ENCODE measurements at regions not wholly inside any gene's neighbourhood (a gene's known extent, or its start where the extent isn't known, plus 50 kb on each side); places are given as distances from the start of the nearest gene placed in this dataset.

DNA sequence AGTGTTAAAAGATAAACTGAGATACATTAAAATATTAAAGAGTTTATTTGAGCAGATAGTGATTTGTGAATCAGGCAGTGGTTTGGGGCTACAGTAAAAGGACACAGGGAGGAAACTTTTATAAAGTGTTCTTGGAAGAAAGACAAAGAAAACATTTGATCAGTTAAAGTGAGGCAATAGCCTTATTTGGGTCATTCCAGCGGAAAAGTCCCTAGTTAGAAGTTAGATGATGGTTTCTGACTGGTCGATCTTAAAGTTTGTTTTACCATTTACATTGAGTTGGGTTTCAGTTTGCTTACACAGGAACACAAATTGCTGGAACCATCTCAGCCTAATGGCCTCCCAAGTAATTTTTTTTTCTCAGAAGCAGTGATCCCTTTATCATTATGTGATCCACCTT is 69.7 kb downstream of the PPP1R2C start:
- ATAC-seq (peak; percentile 19), DNase-seq (no peak)
- H3K27me3 ChIP-seq: no peaks in the 10 kb centered on the region
- H3K9me3 ChIP-seq: no peaks in the 10 kb centered on the region
- H3K4me3 ChIP-seq: no peak overlapping the region
- intact Hi-C loops (cut with DNase I): no loop called here
- H3K27ac ChIP-seq: no peak overlapping the region
- H3K4me1 ChIP-seq: no peaks in the 10 kb centered on the region
- TF ChIP-seq CTCF (IDR thresholded peaks at IDR 0.05): no peak
- no peaks in the 10 kb centered on the region for H3K36me3 ChIP-seq

DNA sequence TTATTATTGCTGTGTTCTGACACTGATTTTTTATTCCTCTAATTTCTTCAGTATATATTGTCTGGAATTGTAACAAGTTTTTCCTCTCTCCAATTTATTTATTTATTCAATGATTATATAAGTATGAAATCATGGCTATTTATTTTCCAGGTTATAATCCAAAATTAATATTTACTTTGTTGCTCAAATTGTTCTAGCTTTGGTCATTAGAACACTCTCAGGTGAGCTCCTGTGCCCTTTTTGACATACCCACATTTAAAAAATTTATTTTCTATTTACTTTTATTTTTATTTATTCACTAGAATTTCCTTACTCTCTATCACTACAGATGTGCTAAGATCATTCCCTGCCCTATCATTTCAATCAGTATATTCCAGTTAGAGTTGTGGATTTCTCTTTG is 70.2 kb downstream of the PPP1R2C start:
- H3K4me3 ChIP-seq: no peak overlapping the region
- no peak for ATAC-seq
- no peaks in the 10 kb centered on the region for H3K36me3 ChIP-seq
- DNase-seq: no peak
- no peak for TF ChIP-seq CTCF (IDR thresholded peaks at IDR 0.05)
- no peak overlapping the region for H3K27ac ChIP-seq
- H3K4me1 ChIP-seq: no peaks in the 10 kb centered on the region
- no peaks in the 10 kb centered on the region for H3K9me3 ChIP-seq
- H3K27me3 ChIP-seq: no peaks in the 10 kb centered on the region
- intact Hi-C loops (cut with DNase I): no loop called here

GRCh38 chrX:42704454-42704853 is 73.5 kb downstream of the PPP1R2C start:
- no peak for TF ChIP-seq CTCF (IDR thresholded peaks at IDR 0.05)
- no peak for ATAC-seq
- Histone ChIP-seq H3K4me3 (no peak overlapping the region), H3K4me1 (no peaks in the 10 kb centered on the region), H3K9me3 (no peaks in the 10 kb centered on the region), H3K27me3 (no peaks in the 10 kb centered on the region), H3K27ac (no peak overlapping the region), H3K36me3 (no peaks in the 10 kb centered on the region)
- intact Hi-C loops (cut with DNase I): no loop called here
- no peak for DNase-seq

- ATAC-seq (no peak), DNase-seq (no peak)
- Histone ChIP-seq H3K36me3 (no peaks in the 10 kb centered on the region), H3K27me3 (no peaks in the 10 kb centered on the region), H3K4me3 (no peak overlapping the region), H3K4me1 (no peaks in the 10 kb centered on the region), H3K27ac (no peak overlapping the region), H3K9me3 (no peaks in the 10 kb centered on the region)
- intact Hi-C loops (cut with DNase I): no loop called here
- TF ChIP-seq CTCF (IDR thresholded peaks at IDR 0.05): no peak
Measured at GRCh38 chrX:42697544-42697943, 80.4 kb downstream of the PPP1R2C start.

DNA sequence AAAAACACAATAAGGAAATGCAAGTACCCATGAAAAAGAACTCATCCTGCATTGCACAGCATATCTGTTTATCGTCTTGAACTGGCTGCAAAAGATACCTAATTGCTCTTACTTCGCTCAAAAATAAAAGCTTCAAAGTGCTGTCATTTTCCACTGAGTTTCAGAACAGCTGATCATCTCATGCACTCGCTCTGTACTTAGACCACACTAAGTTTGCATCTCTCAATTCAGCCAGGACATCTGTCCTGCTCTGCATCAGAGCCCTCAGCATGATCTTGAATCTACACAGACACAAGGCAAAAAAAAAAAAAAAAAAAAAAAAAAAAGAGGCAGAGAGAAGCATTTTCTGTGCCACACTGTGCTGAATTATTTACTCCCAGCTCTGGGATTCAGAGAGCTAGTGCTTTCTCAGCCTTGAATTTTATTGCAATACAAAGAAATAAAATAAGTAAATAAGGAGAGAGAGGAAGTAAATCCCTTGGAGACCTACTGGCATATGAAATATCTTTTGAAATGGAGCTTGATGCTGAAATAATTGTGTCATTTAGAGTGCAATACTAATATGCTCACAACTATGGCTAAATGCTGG is 81.3 kb downstream of the PPP1R2C start:
- DNase-seq (no peak), ATAC-seq (no peak)
- Histone ChIP-seq H3K27ac (no peak overlapping the region), H3K9me3 (no peaks in the 10 kb centered on the region), H3K4me3 (no peak overlapping the region), H3K27me3 (no peaks in the 10 kb centered on the region), H3K4me1 (no peaks in the 10 kb centered on the region), H3K36me3 (no peaks in the 10 kb centered on the region)
- TF ChIP-seq CTCF (IDR thresholded peaks at IDR 0.05): no peak
- intact Hi-C loops (cut with DNase I): no loop called here
